CD4-positive, alpha-beta T cell (primary cell): ENCODE measurements at regions not wholly inside any gene's neighbourhood (a gene's known extent, or its start where the extent isn't known, plus 50 kb on each side); places are given as distances from the start of the nearest gene placed in this dataset.

Experiments
- ATAC-seq: fragments of 200-7000 bp; cut with Tn5 transposase; one replicate; pipeline ENCODE4 v1.10.0; 2022; ENCODE audit warnings: mild to moderate bottlenecking; ENCODE audit not compliant: poor library complexity
- CTCF ChIA-PET: fragments of 350-600 bp; sonication (Branson Sonifier 250); formaldehyde crosslinking; loops from one replicate; lab custom pipeline; 2021; ENCODE audit warnings: antibody characterized with exemption, inconsistent platforms; lab: Charles Lee
- POLR2A ChIA-PET: fragments of 350-600 bp; sonication (Branson Sonifier 250); formaldehyde crosslinking; loops from one replicate; lab custom pipeline; 2021; ENCODE audit warnings: antibody characterized with exemption, inconsistent platforms; lab: Charles Lee
- DNase-seq, 14 experiments: peaks; one replicate each; pipeline ENCODE4 v3.0.0-alpha.2; 2013 to 2020; ENCODE audit warnings: mixed read lengths in 2 of 14
- H3K27ac ChIP-seq, 2 donors: one replicate each; pipeline versions ENCODE4 v1.5.1 to v1.7.0; 2013; ENCODE audit warnings: low read length in 2 of 2, low read depth in 1 of 2, mild to moderate bottlenecking in 1 of 2
- H3K27me3 ChIP-seq, 2 experiments: 1 replicate in 1 of 2; 2 replicates in 1 of 2; pipeline versions ENCODE4 v1.6.1 to v1.7.0; 2013; ENCODE audit warnings: low read length in 2 of 2, control low read depth in 1 of 2, mild to moderate bottlenecking in 1 of 2, moderate library complexity in 1 of 2; ENCODE audit not compliant: insufficient read depth in 2 of 2, control insufficient read depth in 1 of 2
- H3K36me3 ChIP-seq: one replicate; pipeline ENCODE4 v1.6.1; 2013; ENCODE audit warnings: low read length, control low read depth; ENCODE audit not compliant: insufficient read depth
- H3K4me1 ChIP-seq: one replicate; pipeline ENCODE4 v1.6.1; 2013; ENCODE audit warnings: low read length, control low read depth; ENCODE audit not compliant: insufficient read depth
- H3K4me3 ChIP-seq: one replicate; pipeline ENCODE4 v1.5.1; 2013; ENCODE audit warnings: mild to moderate bottlenecking, low read length, moderate library complexity
- H3K9me3 ChIP-seq, 2 experiments: 1 replicate in 1 of 2; 2 replicates in 1 of 2; pipeline versions ENCODE4 v1.6.1 to v1.7.0; 2013; ENCODE audit warnings: low read length in 2 of 2, mild to moderate bottlenecking in 2 of 2, control low read depth in 1 of 2, moderate library complexity in 1 of 2; ENCODE audit not compliant: control insufficient read depth in 1 of 2, insufficient read depth in 1 of 2
- H3K27ac Mint-ChIP-seq: one replicate; pipeline ENCODE4 v1.8.0; 2020; ENCODE audit warnings: mixed read lengths
- H3K27me3 Mint-ChIP-seq: one replicate; pipeline ENCODE4 v1.8.0; 2021; ENCODE audit warnings: mixed read lengths
- H3K36me3 Mint-ChIP-seq: one replicate; pipeline ENCODE4 v1.8.0; 2021; ENCODE audit warnings: low read depth, mixed read lengths
- H3K4me1 Mint-ChIP-seq: one replicate; pipeline ENCODE4 v1.8.0; 2021; ENCODE audit warnings: low read depth, mixed read lengths
- H3K4me3 Mint-ChIP-seq: one replicate; pipeline ENCODE4 v1.8.0; 2020; ENCODE audit warnings: mild to moderate bottlenecking, mixed read lengths
- H3K9me3 Mint-ChIP-seq: one replicate; pipeline ENCODE4 v1.8.0; 2020; ENCODE audit warnings: mixed read lengths
- CTCF ChIP-seq: fragments of 200-600 bp; IDR thresholded peaks from one replicate; pipeline ENCODE4 v1.8.0; 2022; ENCODE audit warnings: antibody characterized with exemption, mild to moderate bottlenecking
- intact Hi-C, 2 experiments: fragments of 100-400 bp; cut with DNase I in 1 of 2; cut with micrococcal nuclease in 1 of 2; formaldehyde crosslinking; loops; one replicate each; pipeline versions ENCODE4 v1.15.1 to v1.9.0; 2023 to 2025; cut with DNase I, micrococcal nuclease

GRCh38 chr9:106423575-106423974 is 439.4 kb upstream of the ZNF462 start:
- TF ChIP-seq CTCF, result no peak
- DNase-seq (no peak), ATAC-seq (no peak)
- Mint-ChIP-seq H3K27me3 (no peaks in the 10 kb centered on the region), H3K4me1 (no peaks in the 10 kb centered on the region), H3K4me3 (no peak overlapping the region), H3K9me3 (peaks cover 2% of the 10 kb centered on the region), H3K27ac (no peak overlapping the region), H3K36me3 (no peaks in the 10 kb centered on the region)
- no peak overlapping the region for H3K4me3 ChIP-seq
- H3K9me3 ChIP-seq, result peaks cover 0 to 8% of the 10 kb centered on the region in 2 experiments
- no peaks in the 10 kb centered on the region for H3K36me3 ChIP-seq
- intact Hi-C loops, result no loop called here
- POLR2A ChIA-PET, result no interaction called here
- H3K27me3 ChIP-seq, result no peaks in the 10 kb centered on the region
- no peak overlapping the region for H3K27ac ChIP-seq
- H3K4me1 ChIP-seq, result no peaks in the 10 kb centered on the region
- CTCF ChIA-PET, result no interaction called here

GRCh38 chr9:106432631-106433030 is 430.3 kb upstream of the ZNF462 start:
- intact Hi-C loops, result no loop called here
- H3K27ac ChIP-seq, result no peak overlapping the region
- no peaks in the 10 kb centered on the region for H3K9me3 ChIP-seq
- ATAC-seq (no peak), DNase-seq (no peak)
- CTCF ChIA-PET, result no interaction called here
- POLR2A ChIA-PET, result no interaction called here
- H3K27ac Mint-ChIP-seq, result no peak overlapping the region
- H3K4me3 Mint-ChIP-seq, result no peak overlapping the region
- no peaks in the 10 kb centered on the region for H3K4me1 ChIP-seq
- no peaks in the 10 kb centered on the region for H3K36me3 Mint-ChIP-seq
- H3K27me3 Mint-ChIP-seq, result no peaks in the 10 kb centered on the region
- no peaks in the 10 kb centered on the region for H3K36me3 ChIP-seq
- H3K9me3 Mint-ChIP-seq, result no peaks in the 10 kb centered on the region
- no peak for TF ChIP-seq CTCF
- H3K27me3 ChIP-seq, result no peaks in the 10 kb centered on the region
- no peak overlapping the region for H3K4me3 ChIP-seq
- H3K4me1 Mint-ChIP-seq, result no peaks in the 10 kb centered on the region

GRCh38 chr9:106438928-106439327 is 424.0 kb upstream of the ZNF462 start:
- Mint-ChIP-seq H3K27me3 (no peaks in the 10 kb centered on the region), H3K4me3 (no peak overlapping the region), H3K4me1 (no peaks in the 10 kb centered on the region), H3K27ac (no peak overlapping the region), H3K9me3 (peaks cover 5% of the 10 kb centered on the region), H3K36me3 (no peaks in the 10 kb centered on the region)
- POLR2A ChIA-PET, result no interaction called here
- H3K4me3 ChIP-seq, result no peak overlapping the region
- ATAC-seq (no peak), DNase-seq (no peak)
- H3K4me1 ChIP-seq, result no peaks in the 10 kb centered on the region
- H3K27me3 ChIP-seq, result no peaks in the 10 kb centered on the region
- CTCF ChIA-PET, result no interaction called here
- TF ChIP-seq CTCF, result no peak
- no peaks in the 10 kb centered on the region for H3K36me3 ChIP-seq
- peaks cover 0 to 5% of the 10 kb centered on the region in 2 experiments for H3K9me3 ChIP-seq
- H3K27ac ChIP-seq, result no peak overlapping the region
- intact Hi-C loops, result no loop called here
